HG03108 (cell line): ENCODE measurements at regions not wholly inside any gene's neighbourhood (a gene's known extent, or its start where the extent isn't known, plus 50 kb on each side); places are given as distances from the start of the nearest gene placed in this dataset.
"Not testable (repeated sequence)": the region's sequence is repeated elsewhere in the genome, so short reads cannot be mapped to it uniquely, and the experiment has no call there.

Source experiments
- ATAC-seq: cut with Tn5 transposase; IDR thresholded peaks from one replicate; pipeline ENCODE4 v1.9.1; 2021; ENCODE audit warnings: moderate library complexity; ENCODE audit not compliant: unreplicated experiment

- no peak for ATAC-seq
These were observed 162.8 kb downstream of the CGGBP1 start for GRCh38 chr3:87895983-87896382.

- no peak for ATAC-seq
These were observed 185.7 kb downstream of the CGGBP1 start for GRCh38 chr3:87873136-87873535.

DNA sequence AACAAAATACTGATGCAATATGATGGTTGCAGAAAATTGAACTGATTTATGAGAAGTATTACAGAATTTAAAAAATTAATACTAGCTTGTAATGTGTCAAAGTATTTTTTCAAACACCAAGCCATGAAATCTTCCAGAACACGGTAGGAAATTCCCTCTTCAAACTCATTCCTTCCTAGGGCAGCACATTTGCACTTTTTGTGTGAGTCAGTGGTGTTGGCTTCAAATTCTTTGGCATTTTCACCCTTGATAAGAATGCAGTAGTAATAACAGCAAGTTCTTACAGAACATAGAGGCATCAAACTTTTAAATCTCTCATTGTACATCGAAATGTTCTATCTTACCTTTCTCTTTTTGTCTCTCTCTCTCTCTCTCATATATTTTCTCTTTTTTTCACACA lies 191.8 kb downstream of the CGGBP1 start:
- ATAC-seq, result no peak

GRCh38 chr3:87856126-87856525 lies 202.7 kb downstream of the CGGBP1 start:
- ATAC-seq, result no peak

DNA sequence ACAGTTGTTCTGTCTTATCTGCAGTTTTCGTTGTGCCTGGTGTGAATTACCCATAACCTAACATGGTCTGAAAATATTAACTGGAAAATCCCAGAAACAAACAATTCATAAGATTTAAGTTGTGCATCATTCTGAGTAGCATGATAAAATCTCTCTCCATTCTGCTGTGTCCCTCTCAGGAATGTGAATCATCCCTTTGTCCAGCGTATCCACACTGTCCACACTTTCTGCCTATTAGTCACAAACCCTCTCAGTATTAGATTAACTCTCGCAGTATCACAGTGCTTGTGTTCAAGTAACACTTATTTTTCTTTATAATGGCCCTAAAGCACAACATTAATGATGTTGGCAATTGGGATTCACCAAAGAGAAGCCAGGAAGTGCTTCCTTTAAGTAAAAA lies 203.2 kb downstream of the CGGBP1 start:
- no peak for ATAC-seq

GRCh38 chr3:87855211-87855610 lies 203.6 kb downstream of the CGGBP1 start:
- no peak for ATAC-seq

- no peak for ATAC-seq
These were observed 210.8 kb downstream of the CGGBP1 start for GRCh38 chr3:87848003-87848402.

- ATAC-seq, result no peak
These were observed 221.7 kb downstream of the CGGBP1 start for GRCh38 chr3:87837076-87837475.

GRCh38 chr3:87836026-87836425 lies 222.8 kb downstream of the CGGBP1 start:
- ATAC-seq, result no peak

GRCh38 chr3:87835236-87835635 lies 223.6 kb downstream of the CGGBP1 start:
- no peak for ATAC-seq

DNA sequence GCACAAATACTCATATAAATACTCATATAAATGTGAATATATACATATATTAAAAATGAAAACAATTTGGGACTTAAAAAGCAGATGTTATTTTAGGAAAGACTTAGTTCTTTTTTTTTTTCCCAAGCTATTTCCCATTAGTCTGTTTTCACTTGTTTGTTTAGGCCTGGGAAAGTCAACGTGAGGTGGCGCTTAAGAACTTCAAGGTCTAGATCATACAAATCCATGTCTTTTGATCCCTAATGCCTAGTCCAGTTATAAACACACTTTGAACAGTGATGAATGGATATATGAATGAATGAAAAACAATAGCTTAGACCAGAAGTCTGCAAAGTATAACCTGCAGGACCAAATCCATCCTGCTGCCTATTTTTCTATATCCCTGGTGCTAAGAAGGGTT lies 224.5 kb downstream of the CGGBP1 start:
- no peak for ATAC-seq

DNA sequence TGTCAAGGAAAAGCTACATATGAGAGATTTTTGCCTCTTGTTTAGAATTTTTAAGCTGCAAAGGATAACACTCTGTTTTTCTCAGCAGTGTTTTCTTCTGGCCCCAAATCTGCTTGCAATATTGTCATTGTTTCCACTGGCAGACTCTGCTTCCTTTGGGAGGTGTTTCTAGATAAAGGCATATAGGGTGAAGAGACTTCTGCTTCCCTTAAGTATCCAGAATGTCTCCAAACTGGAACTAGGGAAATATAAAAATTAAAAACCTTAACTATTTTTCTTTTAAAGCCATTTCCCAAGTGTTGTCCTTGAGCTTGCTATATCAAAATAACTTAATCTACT lies 225.8 kb downstream of the CGGBP1 start:
- ATAC-seq, result no peak

DNA sequence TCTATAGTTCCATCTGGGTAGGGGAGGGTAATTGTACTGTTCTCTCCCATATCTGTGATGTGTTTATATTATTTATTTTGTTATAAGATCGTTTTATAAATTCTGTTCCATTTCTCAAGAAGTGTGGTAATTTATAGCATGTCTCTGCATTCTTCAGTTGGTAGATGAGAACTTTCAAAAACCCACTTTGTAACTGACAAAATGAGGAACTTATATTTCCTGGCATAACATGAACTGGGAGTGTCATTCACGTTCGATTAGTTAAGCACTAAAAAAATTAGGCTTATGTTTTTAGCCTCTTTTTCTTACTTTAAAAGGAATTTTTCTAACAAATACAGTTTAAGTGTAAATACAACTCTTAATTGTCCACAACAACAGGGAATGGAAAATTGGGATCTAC lies 230.8 kb downstream of the CGGBP1 start:
- no peak for ATAC-seq

DNA sequence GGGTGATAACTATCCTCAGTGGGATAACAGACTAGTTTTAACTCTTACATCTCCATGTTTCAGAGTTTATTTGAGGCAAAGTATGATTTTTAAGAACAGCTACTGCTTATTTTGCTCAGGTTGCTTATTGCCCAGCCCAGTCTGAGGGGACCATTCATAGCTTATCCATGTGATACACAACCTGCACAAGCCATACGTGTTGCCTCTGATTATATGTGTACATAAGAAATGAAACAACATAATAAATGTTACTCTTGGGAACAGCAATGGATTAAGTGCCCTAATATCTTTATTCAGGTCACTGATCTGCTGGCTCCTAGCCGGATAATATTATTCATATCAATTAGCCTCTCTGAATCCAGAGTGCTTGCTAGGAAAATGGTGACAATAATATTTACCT lies 236.2 kb downstream of the CGGBP1 start:
- ATAC-seq, result no peak

DNA sequence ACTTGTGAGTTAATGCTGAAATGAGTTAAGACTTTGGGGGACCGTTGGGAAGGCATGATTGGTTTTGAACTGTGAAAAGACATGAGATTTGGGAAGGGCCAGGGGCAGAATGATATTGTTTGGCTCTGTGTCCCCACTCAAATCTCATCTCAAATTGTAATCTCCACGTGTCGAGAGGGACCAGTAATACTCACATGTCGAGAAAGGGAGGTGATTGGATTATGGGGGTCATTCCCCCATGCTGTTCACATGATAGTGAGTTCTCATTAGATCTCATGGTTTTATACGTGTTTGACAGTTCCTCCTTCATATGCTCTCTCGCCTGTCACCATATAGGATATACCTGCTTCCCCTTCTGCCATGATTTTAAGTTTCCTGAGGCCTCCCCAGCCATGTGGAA lies 245.3 kb downstream of the CGGBP1 start:
- not testable (repeated sequence) for ATAC-seq

- no peak for ATAC-seq
These were observed 246.9 kb downstream of the CGGBP1 start for GRCh38 chr3:87811953-87812352.

DNA sequence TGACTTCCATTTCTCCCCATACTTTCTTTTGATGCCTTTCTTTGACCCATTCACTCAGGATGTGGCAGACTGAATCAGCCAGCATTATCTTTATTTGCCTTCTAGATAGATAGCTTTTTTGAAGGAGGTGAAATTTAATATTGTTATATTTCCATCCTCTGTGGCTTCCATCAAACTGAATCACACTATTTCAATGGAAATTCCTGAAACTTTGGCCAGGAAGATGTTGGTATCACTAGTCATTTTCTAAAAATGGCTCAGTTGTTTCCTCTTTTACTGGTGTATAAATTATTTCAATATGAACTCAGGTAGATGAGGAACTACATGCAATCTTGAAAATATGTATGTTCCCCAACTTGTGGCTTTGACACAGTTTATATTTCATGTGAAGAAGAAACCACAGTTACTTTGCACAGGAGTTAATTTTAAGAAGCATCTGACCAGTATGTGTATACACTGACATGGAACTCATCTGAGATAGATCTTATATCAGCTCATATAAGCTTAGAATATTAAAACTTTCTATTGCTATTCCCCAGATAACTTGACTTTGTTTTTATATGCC lies 248.3 kb downstream of the CGGBP1 start:
- no peak for ATAC-seq

- peak; percentile 95 for ATAC-seq
These were observed 253.1 kb downstream of the CGGBP1 start for GRCh38 chr3:87805670-87806069.

DNA sequence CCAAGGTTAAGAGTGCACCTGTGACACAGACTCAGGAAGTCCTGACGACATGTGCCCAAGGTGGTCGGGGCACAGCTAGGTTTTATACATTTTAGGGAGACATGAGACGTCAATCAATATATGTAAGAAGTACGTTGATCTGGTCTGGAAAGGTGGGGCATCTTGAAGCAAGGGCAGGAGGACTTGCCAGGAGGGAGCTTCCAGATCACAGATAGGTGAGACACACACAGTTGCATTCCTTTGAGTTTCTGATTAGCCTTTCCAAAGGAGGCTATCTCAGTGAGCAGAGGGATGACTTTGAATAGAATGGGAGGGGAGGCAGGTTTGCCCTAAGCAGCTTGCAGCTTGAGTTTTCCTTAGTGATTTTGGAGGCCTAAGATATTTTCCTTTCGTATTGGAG lies 257.4 kb downstream of the CGGBP1 start:
- no peak for ATAC-seq

DNA sequence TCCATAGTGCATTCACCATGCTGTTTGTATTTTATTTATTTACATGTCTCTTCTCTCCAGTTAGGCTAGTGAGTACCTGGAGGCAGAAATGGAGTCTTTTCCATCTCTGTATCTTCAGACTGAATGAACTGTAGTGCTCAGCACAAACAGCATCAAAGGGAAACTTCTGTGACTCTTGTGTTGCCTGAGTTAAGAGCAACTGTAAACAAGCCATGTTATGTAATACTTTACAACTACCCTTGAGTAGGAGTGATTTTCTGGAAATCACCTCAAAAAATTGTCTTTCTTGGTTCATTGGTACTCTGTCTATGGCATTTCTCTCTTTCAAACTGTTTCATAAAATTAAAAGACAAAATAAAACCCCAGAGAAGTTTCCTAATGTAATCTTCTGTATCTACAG lies 258.3 kb downstream of the CGGBP1 start:
- no peak for ATAC-seq

- no peak for ATAC-seq
These were observed 260.2 kb downstream of the CGGBP1 start for GRCh38 chr3:87798567-87798947.

DNA sequence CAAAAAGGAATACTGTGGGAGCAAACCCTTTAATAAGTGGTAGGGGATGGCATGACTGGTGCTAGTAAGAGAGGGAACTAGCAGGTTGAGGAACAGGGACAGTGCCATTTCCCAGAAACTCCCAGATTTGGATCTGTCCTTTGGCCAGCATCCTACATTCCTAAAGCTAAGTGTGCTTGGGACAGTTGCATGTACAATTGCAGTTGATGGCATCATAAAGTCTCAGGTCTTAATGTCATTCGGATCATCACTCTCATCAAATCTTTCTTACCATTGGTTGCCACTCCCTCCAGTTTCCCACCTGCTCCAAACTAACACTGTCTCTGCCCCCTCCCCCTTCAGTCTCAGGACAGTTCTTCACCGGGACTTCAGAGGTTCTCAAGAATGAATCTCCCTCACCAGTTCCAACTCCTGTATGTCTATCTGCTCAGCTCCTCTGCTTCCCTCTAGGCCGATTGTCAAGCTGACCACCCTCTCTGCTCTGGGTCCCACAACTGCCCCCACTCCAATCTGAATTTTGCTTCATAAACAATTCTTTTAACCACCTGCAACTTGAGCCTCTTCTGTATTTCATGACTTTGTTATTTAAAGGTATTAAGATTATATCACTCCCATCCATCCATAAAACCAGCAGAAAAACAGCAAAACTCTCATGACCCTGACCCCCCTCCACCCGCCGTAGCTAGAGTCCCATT lies 260.8 kb downstream of the CGGBP1 start:
- ATAC-seq, result no peak

DNA sequence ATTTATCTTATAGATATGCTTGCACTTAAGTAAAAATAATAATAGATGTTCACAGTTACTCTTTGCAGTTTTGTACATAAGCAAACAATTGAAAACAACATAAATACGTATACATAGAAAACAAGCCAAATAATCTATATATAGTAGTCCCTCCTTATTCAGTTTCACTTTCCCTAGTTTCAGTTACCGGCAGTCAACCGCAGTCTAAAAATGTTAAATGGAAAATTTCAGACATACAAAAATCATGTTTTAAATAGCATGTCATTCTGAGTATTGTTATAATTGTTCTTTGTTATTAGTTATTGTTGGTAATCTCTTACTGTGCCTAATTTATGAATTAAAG lies 262.0 kb downstream of the CGGBP1 start:
- no peak for ATAC-seq
